Tongue (tissue), 1 donor: ENCODE measurements at regions not wholly inside any gene's neighbourhood (a gene's known extent, or its start where the extent isn't known, plus 50 kb on each side); places are given as distances from the start of the nearest gene placed in this dataset.

Experiments
- DNase-seq: peaks from one replicate; pipeline ENCODE4 v3.0.0-alpha.2; 2015

- no peak for DNase-seq
Observed at GRCh38 chr20:9919271-9920014, 80.6 kb upstream of the PAK5 start.

DNA sequence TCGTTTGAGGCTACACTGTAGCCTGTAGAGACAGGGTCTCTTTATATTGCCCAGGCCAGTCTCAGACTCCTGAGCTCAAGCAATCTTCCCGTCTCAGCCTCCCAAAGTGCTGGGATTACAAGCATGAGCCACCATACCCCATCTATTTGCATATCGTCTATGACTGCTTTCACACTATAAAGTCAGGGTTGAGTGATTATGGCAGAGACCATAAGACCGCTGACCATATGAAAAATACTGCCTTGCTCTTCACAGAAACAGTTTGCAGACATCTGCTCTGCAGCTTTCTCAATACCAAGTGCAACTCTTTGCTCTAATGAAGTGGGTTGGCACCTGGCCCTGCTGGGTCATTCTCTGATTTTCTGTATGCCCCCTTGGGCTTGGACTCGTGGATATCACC lies 79.5 kb upstream of the PAK5 start:
- DNase-seq: no peak

- DNase-seq: no peak
Observed at GRCh38 chr20:9916761-9917160, 77.9 kb upstream of the PAK5 start.

GRCh38 chr20:9912858-9913434 lies 74.1 kb upstream of the PAK5 start:
- DNase-seq: peak; percentile 71

GRCh38 chr20:9912290-9912689 lies 73.4 kb upstream of the PAK5 start:
- DNase-seq: no peak

- no peak for DNase-seq
Observed at GRCh38 chr20:9911519-9911918, 72.6 kb upstream of the PAK5 start.

- DNase-seq: no peak
Observed at GRCh38 chr20:9909167-9909566, 70.3 kb upstream of the PAK5 start.

GRCh38 chr20:9903048-9903655 lies 64.3 kb upstream of the PAK5 start:
- DNase-seq: no peak

- DNase-seq: no peak
Observed at GRCh38 chr20:9889270-9889981, 50.5 kb upstream of the PAK5 start.
